ENCODE measurements at regions not wholly inside any gene's neighbourhood (a gene's known extent, or its start where the extent isn't known, plus 50 kb on each side); places are given as distances from the start of the nearest gene placed in this dataset.

DNA sequence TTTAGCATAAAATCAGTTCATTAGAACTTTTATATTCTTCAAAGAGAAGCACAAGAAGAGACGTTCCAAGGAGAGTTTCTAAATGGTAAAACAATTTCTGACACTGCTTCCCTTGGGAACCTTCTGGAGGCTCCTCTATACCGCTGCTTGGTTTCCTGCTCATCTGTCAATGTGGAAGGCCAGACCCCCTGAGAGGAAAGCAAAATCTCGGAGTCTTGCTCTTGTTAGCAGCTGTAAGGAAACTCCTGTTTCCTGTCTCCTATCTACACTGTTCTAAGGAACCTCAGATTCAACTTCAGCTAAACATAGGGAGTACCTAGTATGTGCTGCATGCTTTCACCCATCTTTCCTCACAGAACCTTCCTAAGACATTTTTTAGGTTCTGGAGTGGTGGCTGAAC lies 322.2 kb downstream of the BMPER start:
- no peak for FAIRE-seq
- CTCF ChIA-PET (ENCODE audit: partially characterized antibody) = interaction anchor here (0.9 kb wide), 1 partner anchor 11 kb away, joined by 3 read pairs; no protein-coding TSS in a partner anchor
- POLR2A ChIA-PET (ENCODE audit: partially characterized antibody) = no interaction called here
- TF ChIP-seq POLR2AphosphoS5 (IDR thresholded peaks at IDR 0.05; ENCODE audit: low read depth, low read length) (no peak), TEAD4 (IDR thresholded peaks at IDR 0.05; ENCODE audit: low read depth, low read length) (no peak), ASH2L (IDR thresholded peaks at IDR 0.05; ENCODE audit: low read length) (no peak), SIN3A (conservative IDR thresholded peaks at IDR 0.05 in 1 of 2, IDR thresholded peaks at IDR 0.05 in 1 of 2; ENCODE audit: low read depth in 1 of 2, low read length in 2 of 2) (no peak), RAD21 (IDR thresholded peaks at IDR 0.05 in 1 of 2, conservative IDR thresholded peaks at IDR 0.05 in 1 of 2; ENCODE audit: low read depth in 2 of 2, low read length in 2 of 2) (no peak), HDAC6 (IDR thresholded peaks at IDR 0.05; ENCODE audit: low read depth, low read length) (no peak), EGR1 (IDR thresholded peaks at IDR 0.05; ENCODE audit: borderline replicate concordance, low read depth, low read length) (no peak), SIX5 (IDR thresholded peaks at IDR 0.05; ENCODE audit: low read depth, low read length) (no peak), GABPA (IDR thresholded peaks at IDR 0.05; ENCODE audit: borderline replicate concordance, insufficient read depth, low read length) (no peak), YY1 (IDR thresholded peaks at IDR 0.05; ENCODE audit: low read depth, low read length) (no peak), CBX8 (IDR thresholded peaks at IDR 0.05; ENCODE audit: borderline replicate concordance, low read depth, low read length) (no peak)
- TF ChIP-seq, protein P1, sequence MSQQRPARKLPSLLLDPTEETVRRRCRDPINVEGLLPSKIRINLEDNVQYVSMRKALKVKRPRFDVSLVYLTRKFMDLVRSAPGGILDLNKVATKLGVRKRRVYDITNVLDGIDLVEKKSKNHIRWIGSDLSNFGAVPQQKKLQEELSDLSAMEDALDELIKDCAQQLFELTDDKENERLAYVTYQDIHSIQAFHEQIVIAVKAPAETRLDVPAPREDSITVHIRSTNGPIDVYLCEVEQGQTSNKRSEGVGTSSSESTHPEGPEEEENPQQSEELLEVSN (IDR thresholded peaks at IDR 0.05) = no peak

More for the DNA sequence above, 322.2 kb downstream of the BMPER start:
- no peak overlapping the region for H2BK120ac ChIP-seq (replicated peaks; ENCODE audit: low read depth, low read length)
- H3K56ac ChIP-seq (replicated peaks; ENCODE audit: insufficient read length, low read depth, low read length) = no peak overlapping the region
- no peaks in the 10 kb centered on the region for H3K9me3 ChIP-seq (ENCODE audit: insufficient read depth in 2 of 2, low read depth in 1 of 2, low read length in 1 of 2)
- H3K4ac ChIP-seq (replicated peaks; ENCODE audit: insufficient read length, low read depth, low read length) = no peak overlapping the region
- no peak overlapping the region for H3K4me2 ChIP-seq (ENCODE audit: insufficient read depth in 1 of 2, low read depth in 2 of 2, low read length in 2 of 2)
- no peak overlapping the region for H4K91ac ChIP-seq (replicated peaks; ENCODE audit: insufficient read length, low read length)
- H3K4me1 ChIP-seq (replicated peaks in 1 of 4; ENCODE audit: control insufficient read depth in 3 of 4, insufficient read depth in 4 of 4, low read length in 3 of 4) = peaks cover 0 to 2% (median 1%) of the 10 kb centered on the region in 4 experiments; a peak in 2 of 7 replicates
- no peaks in the 10 kb centered on the region for H3K79me1 ChIP-seq (ENCODE audit: low read depth, low read length)
- no peak overlapping the region for H2BK20ac ChIP-seq (ENCODE audit: low read length)
- no peaks in the 10 kb centered on the region for H3K79me2 ChIP-seq (ENCODE audit: control insufficient read depth in 1 of 2, insufficient read depth in 2 of 2, low read length in 2 of 2)
- no peak overlapping the region for H2BK5ac ChIP-seq (ENCODE audit: low read depth, low read length)
- H3K27me3 ChIP-seq (replicated peaks in 1 of 4; ENCODE audit: control insufficient read depth in 3 of 4, extremely low read depth in 1 of 4, insufficient read depth in 3 of 4, low read length in 3 of 4) = no peaks in the 10 kb centered on the region
- no peak overlapping the region for H4K5ac ChIP-seq (ENCODE audit: insufficient read length, low read depth, low read length)
- H3K4me3 ChIP-seq (ENCODE audit: extremely low read depth in 1 of 4, insufficient read depth in 2 of 4, low read depth in 3 of 4, low read length in 4 of 4) = no peak overlapping the region
- H3K36me3 ChIP-seq (ENCODE audit: control insufficient read depth in 2 of 4, insufficient read depth in 4 of 4, low read length in 3 of 4) = no peaks in the 10 kb centered on the region
- no peak overlapping the region for H2BK15ac ChIP-seq (ENCODE audit: low read length)
- WGBS, 2 experiments (ENCODE audit: extremely low coverage in 1 of 2, insufficient coverage in 1 of 2, insufficient read length in 1 of 2, insufficient replicate concordance in 2 of 2, low coverage in 1 of 2, low lambda C conversion rate in 2 of 2, missing lambda C conversion rate in 1 of 2) = 97% methylated on average over 3 of the region's 3 CpGs; no CpG with 5 or more reads in 1 of the 2 experiments
- H3K14ac ChIP-seq (ENCODE audit: insufficient read length) = no peak overlapping the region
- no peak overlapping the region for H3K18ac ChIP-seq (ENCODE audit: extremely low read depth, low read length)
- no peak overlapping the region for H3K27ac ChIP-seq (ENCODE audit: low read depth, low read length)
- no peak overlapping the region for H2AFZ ChIP-seq (ENCODE audit: low read length)
- no peak overlapping the region for H4K8ac ChIP-seq (ENCODE audit: extremely low read depth, insufficient read depth, low read length)
- DNase-seq (ENCODE audit: low read depth in 1 of 2, low spot score in 2 of 2) = no peak
- H3K23me2 ChIP-seq (ENCODE audit: low read depth, low read length) = no peaks in the 10 kb centered on the region
- H3K23ac ChIP-seq (ENCODE audit: insufficient read length) = no peak overlapping the region
- H2AK5ac ChIP-seq (ENCODE audit: low read depth, low read length) = no peak overlapping the region
- no peak overlapping the region for H3K9ac ChIP-seq (replicated peaks in 1 of 4; ENCODE audit: extremely low read depth in 1 of 4, low read depth in 3 of 4, low read length in 3 of 4)
- H2BK12ac ChIP-seq (ENCODE audit: low read depth, low read length) = no peak overlapping the region
- peaks cover 0 to 2% of the 10 kb centered on the region in 2 experiments for H4K20me1 ChIP-seq (replicated peaks in 1 of 2; ENCODE audit: control insufficient read depth in 1 of 2, insufficient read depth in 2 of 2, low read length in 2 of 2)

Measured in H1 (cell line).